HG03575 (cell line): ENCODE measurements at regions not wholly inside any gene's neighbourhood (a gene's known extent, or its start where the extent isn't known, plus 50 kb on each side); places are given as distances from the start of the nearest gene placed in this dataset.

Source experiments
- ATAC-seq: cut with Tn5 transposase; IDR thresholded peaks from one replicate; pipeline ENCODE4 v1.9.1; 2021; ENCODE audit not compliant: unreplicated experiment, insufficient number of reproducible peaks, low FRiP score; ENCODE audit errors: extremely low read depth

- no peak for ATAC-seq
These were observed 301.7 kb downstream of the EIPR1 start for GRCh38 chr2:3075991-3076340.

- ATAC-seq = no peak
These were observed 302.2 kb downstream of the EIPR1 start for GRCh38 chr2:3075316-3075990.

DNA sequence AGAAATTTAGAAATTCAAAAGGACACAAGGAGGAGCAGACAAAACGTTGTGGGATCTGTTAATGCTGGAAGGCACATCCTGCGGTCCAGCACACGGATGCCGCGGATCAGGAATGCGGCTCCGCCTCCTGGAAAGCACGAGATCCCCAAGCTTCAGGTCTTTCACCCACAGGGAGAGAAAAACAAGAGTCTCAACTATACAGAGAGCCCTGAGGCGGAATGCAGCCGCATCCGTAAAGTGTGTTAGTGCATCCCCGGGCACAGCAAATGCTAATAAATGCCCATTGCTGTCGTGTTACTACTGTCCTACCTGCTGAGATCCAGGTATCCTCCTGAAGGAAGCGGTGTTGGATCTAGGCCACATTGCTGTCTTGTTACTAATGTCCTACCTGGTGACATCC lies 303.9 kb downstream of the EIPR1 start:
- ATAC-seq = no peak

DNA sequence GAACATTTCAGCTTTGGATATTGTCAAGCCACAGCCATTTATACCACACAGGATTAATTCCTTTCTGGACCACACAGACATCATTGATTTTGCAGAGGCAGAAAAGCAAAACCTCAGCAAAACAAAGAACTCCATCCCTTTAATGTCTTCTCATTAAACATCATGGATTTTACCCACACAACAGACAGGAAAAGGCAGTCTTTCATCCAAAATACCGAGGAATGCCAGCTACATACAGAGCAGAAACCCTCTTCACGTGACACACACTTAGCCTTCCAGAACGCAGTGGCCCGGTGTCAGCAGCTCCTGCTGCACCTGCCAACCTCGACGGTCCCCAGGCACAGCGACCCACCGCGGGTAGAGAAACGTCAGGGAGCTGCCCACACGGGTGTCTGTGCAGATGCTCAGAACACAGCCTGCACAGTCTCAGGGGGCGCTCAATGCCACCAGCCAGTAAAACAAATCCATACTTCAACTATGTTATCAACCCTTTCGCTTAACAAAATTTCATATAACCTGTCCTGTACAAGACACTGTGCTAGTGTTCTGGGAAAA lies 304.5 kb downstream of the EIPR1 start:
- ATAC-seq = no peak

GRCh38 chr2:3071685-3072263 lies 305.8 kb downstream of the EIPR1 start:
- no peak for ATAC-seq

- ATAC-seq = no peak
These were observed 310.8 kb downstream of the EIPR1 start for GRCh38 chr2:3066831-3067230.

DNA sequence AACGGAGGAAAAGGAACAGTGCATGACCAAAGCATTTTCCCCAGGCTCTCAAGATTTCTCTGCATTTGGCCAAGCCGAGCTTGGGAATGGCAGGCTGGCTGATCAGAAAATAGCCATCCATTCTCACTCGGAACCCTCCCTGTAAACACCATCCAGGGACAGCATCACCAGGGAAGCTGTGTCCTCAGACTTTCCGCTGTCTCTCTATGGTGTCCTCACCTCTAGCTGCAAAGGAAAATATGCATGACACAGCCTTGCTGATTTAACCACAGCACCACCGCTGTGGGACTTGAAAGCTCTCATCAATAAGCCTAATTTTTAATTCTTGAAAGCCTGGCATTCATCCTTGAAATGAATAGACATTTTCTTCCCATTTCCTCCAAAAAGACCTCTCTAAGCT lies 311.7 kb downstream of the EIPR1 start:
- no peak for ATAC-seq

- no peak for ATAC-seq
These were observed 314.9 kb downstream of the EIPR1 start for GRCh38 chr2:3062476-3063260.

DNA sequence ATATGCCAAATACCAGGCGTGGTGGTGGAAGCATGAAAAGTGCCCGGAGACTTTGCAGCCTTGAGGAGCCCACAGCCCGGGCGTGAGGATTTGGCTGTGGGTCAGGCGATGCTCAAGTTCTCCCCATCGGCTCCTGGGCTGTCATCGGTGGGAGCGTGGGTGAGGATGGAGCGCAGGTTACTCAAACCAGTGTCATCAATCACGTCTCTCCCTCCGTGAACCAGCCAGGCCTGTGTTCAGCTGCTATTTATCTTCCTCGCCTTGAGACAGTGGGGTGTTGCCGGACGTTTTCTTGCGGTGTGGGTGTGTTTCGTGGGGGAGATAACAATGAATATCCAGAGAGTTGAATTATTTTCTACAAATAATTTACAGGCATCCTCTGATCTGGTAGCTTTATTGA lies 317.6 kb downstream of the EIPR1 start:
- no peak for ATAC-seq

- ATAC-seq = no peak
These were observed 318.3 kb downstream of the EIPR1 start for GRCh38 chr2:3059141-3059925.

DNA sequence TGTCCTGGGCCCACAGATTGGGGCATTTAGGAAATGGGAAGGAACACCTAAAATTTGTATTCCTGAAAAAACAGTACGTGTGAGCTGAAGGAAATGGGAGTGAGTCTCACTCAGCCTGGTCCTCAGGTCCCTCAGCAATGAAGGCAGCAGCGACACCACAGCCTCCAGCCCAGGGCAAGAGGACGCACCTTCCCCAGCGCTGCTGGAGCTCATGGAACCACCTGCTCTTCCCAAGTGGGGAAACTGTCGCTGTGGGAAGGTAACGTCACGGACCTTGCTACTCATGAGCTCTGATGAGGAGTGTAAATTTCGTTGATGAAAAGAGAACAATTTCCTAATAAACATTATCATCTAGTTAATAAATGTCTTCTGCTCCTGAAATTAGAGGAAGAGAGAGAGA lies 323.6 kb downstream of the EIPR1 start:
- ATAC-seq = no peak

GRCh38 chr2:3051266-3051665 lies 326.4 kb downstream of the EIPR1 start:
- no peak for ATAC-seq

DNA sequence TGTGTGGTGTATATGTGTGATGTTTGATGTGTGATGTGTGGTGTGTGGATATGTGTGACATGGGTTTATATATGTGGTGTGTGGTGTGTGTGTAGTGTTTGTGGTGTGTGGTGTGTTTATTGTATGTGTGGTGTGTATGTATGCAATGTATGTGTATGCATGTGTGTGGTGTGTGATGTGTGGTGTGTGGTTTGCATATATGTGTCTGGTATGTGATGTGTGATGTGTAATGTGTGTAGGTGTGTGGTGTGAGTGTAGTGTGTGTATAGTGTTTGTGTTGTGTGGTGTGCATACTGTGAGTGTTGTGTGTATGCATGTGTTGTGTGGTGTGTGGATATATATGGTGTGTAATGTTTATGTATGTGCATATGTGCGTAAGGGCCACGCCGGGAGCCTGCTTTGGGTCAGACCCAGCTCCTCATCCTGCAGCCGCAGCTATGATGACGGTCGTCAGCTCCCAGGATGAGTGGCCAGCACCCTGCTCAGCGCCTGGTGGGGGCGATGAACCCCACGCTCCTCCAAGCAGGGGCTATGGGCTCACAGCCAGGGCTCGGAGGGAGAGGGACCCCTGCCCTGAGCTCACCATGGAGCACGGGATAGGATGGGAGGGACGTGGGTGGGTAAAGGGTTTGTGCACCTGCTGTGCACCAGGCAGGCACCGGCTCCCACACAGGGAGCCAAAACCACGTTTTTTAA lies 331.3 kb downstream of the EIPR1 start:
- no peak for ATAC-seq

DNA sequence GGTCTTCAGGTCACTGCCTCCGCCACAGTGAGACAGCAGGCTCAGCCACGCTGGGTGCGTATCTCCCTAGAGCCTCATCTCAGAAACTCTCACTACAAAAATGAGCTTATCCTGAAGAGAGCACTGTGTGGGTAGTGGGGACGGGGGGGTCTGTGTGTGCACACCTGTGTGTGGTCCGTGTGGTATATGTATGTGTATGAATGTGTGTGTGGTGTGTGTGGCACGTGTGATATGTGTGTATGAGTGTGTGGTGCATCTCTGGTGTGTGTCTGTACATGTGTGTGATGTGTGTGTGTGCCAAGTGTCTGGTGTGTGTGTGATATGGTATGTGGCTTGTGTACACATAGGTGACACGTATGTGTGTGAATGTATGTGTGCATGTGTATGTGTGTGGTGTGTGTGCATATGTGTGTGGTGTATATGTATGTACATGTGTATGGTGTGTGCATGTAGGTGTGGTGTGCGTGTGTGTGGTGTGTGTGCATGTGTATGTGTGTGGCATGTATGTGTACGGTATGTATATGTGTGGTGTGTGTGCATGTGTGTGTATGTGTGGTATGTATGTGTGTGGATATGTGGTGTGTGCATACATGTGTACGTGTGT lies 332.2 kb downstream of the EIPR1 start:
- no peak for ATAC-seq

DNA sequence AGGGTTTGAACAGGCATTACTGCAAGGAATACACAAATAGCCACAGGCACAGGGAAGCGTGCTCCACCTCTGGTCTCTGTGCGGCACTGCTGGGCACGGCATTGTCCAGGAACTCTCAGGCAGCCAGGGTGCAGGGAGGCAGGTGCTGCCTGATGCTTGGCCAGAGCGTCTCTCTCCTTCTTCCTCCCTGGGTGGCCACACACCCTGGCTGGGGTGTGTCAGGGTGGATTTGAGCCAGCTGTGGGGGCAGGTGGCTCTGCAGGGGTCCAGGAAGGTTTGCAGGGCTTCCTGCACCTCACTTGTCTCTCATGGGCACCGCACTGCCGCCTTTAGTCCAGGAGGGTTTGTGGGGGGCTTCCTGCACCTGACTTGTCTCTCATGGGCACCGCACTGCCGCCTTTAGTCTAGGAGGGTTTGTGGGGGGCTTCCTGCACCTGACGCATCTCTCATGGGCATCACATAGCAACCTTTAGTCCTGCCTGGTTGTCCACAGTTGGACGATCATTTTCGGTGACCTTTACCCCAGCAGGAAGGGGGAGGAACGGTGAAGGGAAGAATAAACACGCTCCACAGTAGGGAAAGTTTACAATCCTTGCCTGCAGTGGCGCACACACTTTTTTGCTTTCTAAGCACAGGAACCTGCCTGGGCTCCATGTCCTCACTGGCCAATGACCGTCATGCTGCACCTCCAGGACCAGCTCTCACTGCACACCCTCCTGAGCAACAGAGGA lies 332.9 kb downstream of the EIPR1 start:
- ATAC-seq = no peak

GRCh38 chr2:3043726-3044125 lies 333.9 kb downstream of the EIPR1 start:
- ATAC-seq = no peak

DNA sequence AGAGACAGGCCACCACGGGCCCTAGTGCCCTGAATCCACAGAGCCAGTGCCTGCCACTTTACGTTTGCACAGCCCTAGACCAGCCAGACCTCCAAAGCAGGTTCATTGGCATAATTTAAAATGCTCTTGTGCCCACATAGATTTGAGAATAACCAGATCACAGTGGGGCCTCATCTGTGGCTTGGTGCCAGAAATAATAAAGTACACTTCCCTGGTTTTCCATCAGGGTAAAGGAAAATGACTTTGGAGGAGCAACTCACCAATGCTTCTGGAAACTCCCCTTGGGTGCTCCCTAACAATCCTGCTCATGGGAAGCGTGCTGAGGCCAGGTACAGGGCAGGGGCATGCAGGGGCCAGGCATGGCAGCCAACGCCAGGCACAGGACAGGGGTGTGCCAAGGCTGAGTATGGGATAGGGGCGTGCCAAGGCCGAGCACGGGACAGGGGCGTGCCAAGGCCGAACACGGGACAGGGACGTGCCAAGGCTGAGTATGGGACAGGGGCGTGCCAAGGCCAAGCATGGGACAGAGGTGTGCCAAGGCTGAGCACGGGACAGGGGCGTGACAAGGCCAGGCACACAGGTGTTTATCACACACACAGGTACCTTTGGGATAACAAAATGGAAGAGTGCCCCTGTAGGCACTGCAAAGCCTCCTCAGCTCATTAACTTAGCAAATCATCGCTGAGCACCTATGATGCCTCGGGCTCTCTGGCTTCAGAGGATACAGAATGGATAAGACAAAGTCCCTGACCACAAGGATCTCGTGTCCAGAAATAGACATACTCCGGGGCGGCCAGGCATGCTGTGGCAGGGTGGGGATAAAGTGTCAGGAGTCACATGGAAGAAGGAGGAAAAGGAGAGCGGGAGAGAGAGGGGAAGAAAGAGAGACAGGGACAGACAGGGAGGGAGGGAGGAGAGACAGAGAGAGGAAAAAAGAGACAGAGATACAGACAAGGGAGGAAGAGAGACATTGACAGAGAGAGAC lies 334.7 kb downstream of the EIPR1 start:
- ATAC-seq = no peak
